GM21528 (cell line): ENCODE measurements at regions not wholly inside any gene's neighbourhood (a gene's known extent, or its start where the extent isn't known, plus 50 kb on each side); places are given as distances from the start of the nearest gene placed in this dataset.

ENCODE experiments used
- ATAC-seq: cut with Tn5 transposase; IDR thresholded peaks from one replicate; pipeline ENCODE4 v1.9.1; 2021; ENCODE audit warnings: mild to moderate bottlenecking, moderate library complexity; ENCODE audit not compliant: unreplicated experiment, low FRiP score

- ATAC-seq, result no peak
Measured at GRCh38 chr22:48546653-48547424, 1280.8 kb downstream of the BRD1 start.

- ATAC-seq, result no peak
Measured at GRCh38 chr22:48545987-48546386, 1281.7 kb downstream of the BRD1 start.

- no peak for ATAC-seq
Measured at GRCh38 chr22:48541401-48542098, 1286.1 kb downstream of the BRD1 start.

- ATAC-seq, result no peak
Measured at GRCh38 chr22:48539261-48539660, 1288.4 kb downstream of the BRD1 start.

- no peak for ATAC-seq
Measured at GRCh38 chr22:48538291-48538820, 1289.3 kb downstream of the BRD1 start.

GRCh38 chr22:48537343-48537680 is 1290.4 kb downstream of the BRD1 start:
- ATAC-seq, result no peak

GRCh38 chr22:48536541-48537342 is 1290.9 kb downstream of the BRD1 start:
- no peak for ATAC-seq

GRCh38 chr22:48535868-48536540 is 1291.7 kb downstream of the BRD1 start:
- no peak for ATAC-seq

- ATAC-seq, result no peak
Measured at GRCh38 chr22:48534395-48534958, 1293.2 kb downstream of the BRD1 start.

GRCh38 chr22:48532986-48533385 is 1294.7 kb downstream of the BRD1 start:
- no peak for ATAC-seq

- no peak for ATAC-seq
Measured at GRCh38 chr22:48531761-48532435, 1295.8 kb downstream of the BRD1 start.

GRCh38 chr22:48531108-48531507 is 1296.6 kb downstream of the BRD1 start:
- no peak for ATAC-seq

- no peak for ATAC-seq
Measured at GRCh38 chr22:48530666-48531065, 1297.0 kb downstream of the BRD1 start.

GRCh38 chr22:48528221-48528915 is 1299.3 kb downstream of the BRD1 start:
- no peak for ATAC-seq

GRCh38 chr22:48523761-48524160 is 1303.9 kb downstream of the BRD1 start:
- no peak for ATAC-seq

GRCh38 chr22:48523091-48523490 is 1304.6 kb downstream of the BRD1 start:
- ATAC-seq, result no peak

GRCh38 chr22:48522271-48522670 is 1305.4 kb downstream of the BRD1 start:
- ATAC-seq, result no peak

- no peak for ATAC-seq
Measured at GRCh38 chr22:48520884-48521588, 1306.6 kb downstream of the BRD1 start.
